ENCODE measurements at regions not wholly inside any gene's neighbourhood (a gene's known extent, or its start where the extent isn't known, plus 50 kb on each side); places are given as distances from the start of the nearest gene placed in this dataset.

- DNase-seq, result no peak
Measured at GRCh38 chr4:32135642-32136041, 1415.5 kb downstream of the PCDH7 start.

DNA sequence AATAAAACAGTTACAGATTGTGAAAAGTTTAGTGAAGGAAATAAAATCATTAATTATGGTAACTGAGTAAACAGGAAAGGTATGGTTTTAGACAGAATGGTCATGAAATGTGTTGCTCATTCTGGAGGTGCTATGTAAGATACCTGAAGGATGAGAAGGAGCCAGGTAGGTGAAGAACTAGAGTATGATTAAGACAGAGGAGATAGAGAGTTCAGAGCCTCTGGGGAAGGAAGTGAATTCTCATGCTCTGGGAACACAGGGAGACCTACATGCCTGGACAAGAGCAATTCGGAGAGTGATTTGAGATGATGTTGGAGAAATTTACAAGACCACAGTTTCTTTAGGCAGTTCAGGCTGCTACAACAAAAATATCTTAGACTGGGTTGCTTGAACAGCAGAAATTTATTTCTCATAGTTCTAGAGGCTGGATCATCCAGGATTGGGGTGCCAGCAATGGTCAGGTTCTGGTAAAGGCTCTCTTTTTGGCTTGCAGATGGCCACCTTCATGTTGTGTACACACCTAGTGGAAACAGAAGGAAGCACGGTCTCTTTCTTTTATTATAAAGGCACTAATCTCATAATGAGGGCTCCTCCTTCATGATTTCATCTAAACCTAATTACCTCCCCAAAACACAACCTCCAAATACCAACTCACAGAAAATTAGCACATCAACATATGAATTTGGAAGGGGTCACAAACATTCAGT, 1416.1 kb downstream of the PCDH7 start:
- DNase-seq, result no peak

DNA sequence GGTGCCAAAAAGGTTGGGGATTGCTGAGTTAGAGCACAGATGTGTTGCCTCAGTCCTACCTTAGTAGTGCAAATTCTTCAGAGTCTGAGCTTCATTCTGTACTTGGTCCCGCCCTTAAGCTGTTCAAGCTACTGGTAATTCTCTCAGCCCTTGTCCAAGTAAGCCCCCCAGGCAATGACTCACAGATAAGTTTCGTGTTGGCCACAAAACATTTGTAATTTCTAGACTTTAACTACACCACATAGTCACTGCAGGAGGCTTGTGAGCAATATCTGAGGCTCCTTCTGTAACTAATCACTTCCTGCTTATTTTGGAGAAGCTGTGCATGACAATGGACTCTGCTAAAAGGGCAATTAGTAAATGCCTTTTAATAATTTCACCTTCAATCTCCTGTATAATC, 1420.5 kb downstream of the PCDH7 start:
- DNase-seq, result no peak

DNA sequence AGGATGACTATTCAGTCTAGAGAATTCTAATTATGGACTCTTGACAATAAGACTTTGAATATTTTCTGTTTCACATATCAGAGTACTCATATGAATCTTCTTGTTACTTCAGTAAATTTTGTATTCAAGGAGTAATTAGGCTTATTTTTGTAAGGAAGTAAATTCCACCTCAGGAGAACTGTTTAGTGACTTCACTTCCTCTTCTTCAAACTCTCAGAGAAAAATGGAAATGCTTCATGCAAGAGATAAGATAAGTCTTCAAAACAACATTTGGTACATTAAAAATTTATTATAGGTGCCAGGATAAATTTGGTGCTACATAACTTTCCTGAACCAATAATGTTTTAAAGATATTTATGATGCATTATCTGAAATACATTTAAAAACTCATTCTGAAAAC, 1421.9 kb downstream of the PCDH7 start:
- no peak for DNase-seq

GRCh38 chr4:32145987-32146386, 1425.8 kb downstream of the PCDH7 start:
- DNase-seq, result no peak

DNA sequence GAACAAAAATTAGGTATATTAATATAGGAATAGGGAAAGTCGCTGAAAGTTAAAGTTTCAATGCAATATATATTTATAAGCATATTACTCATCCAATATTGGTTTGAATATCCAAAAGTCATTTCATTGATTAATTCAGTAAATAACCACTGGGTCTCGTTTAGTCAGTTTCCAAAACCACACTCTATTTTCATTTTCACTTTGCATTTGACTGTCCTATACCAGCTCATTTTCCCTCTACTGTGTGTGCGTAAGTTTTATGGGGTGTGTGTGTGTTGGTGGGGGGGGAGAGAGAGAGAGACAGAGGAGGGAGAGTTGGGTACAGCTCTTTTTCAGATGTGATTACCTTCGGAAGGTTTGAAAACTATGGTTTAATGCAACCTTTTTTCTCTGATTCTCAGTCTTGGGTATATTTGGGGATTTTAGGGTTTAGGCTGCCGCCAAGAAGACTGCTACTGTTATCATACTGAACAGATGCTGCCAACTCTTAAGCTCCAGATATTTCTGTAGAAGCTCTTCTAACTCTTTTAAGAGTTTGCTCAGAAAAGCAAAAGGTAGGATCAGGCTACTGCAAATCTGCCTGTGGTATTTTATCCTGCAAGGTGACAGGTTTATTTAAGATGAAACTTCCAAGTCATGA, 1427.4 kb downstream of the PCDH7 start:
- no peak for DNase-seq

DNA sequence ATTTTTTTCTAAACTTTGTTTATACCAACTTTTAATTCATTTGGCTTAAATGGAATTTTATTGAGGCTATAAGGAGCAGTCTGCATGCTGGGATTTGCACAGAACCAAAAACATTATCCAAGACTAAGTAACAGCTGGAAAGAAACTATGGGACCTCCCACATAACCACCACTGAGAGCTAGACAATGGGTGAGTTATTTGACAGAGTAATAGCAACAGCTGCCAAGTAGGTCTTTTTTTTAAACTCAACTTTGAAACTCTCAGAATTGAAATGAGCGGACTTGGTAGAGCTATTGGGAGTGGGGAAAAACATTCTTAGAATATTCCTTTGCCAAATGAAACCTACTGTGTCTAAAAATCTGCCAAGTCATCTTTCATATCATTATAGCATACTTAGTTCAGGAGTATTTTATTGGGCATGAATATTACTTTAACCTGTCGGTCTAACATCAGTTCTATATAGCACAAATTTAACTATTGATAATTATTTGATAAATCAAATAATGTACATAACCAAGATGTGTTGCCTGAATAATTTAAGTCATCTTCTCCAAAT, 1428.0 kb downstream of the PCDH7 start:
- no peak for DNase-seq

GRCh38 chr4:32158961-32159360, 1438.8 kb downstream of the PCDH7 start:
- DNase-seq, result no peak

DNA sequence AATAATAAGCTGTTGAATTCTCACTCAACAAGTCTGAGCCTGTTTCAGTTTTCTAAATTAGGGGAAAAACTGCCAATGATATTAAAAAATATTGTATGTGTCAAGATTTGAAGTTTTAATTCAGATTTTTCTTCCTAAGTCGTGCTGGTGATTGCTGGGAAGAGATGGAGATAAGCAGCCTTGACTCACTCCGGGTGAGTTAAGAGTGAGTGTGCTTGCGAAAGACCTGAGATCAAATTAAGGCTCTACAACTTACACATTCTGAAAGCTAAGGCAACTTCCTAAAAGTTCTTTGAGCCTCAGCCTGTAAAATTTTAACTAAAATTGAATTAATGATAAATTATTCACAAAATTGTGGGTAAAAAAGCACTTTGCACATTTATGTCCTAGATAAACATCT, 1441.2 kb downstream of the PCDH7 start:
- no peak for DNase-seq

GRCh38 chr4:32163125-32163524, 1443.0 kb downstream of the PCDH7 start:
- no peak for DNase-seq

- no peak for DNase-seq
Measured at GRCh38 chr4:32169841-32170240, 1449.7 kb downstream of the PCDH7 start.

DNA sequence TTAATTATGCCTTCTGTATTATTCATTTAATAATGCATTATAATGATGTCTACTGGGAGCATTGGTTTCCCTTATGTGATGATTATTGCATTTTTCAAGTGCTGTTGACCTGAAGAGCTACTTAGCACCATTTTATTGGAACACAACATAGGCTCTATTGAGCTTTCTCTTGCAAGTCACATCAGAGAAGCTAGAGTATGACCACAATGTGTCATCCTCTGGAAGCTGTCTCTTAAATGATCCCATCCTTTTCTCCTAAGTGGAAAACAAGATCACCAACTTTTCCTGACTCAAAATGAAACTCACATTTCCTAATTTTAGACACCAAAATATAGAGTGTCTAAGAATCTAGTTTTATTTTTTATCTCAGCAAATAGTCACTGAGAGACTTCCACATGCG, 1451.9 kb downstream of the PCDH7 start:
- no peak for DNase-seq

DNA sequence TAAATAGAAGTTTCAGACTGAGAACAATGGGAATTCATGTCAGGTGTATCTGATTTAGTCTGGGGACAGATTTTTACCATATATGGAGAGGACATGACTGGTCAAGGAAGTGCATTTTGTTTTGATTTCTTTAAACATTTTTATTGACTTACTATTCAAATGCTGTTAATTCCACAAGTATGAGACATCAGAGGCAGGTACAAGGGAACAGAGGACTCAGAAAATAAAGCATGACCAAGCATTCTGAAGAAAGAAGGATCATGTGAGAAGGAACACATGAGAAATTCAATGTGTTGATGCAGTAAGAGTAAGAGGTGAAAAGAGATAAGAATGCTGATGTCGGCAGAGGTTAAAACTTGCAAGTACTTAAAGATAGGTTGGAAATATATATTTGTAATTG, 1452.6 kb downstream of the PCDH7 start:
- no peak for DNase-seq

- no peak for DNase-seq
Measured at GRCh38 chr4:32180086-32180485, 1459.9 kb downstream of the PCDH7 start.

- DNase-seq, result no peak
Measured at GRCh38 chr4:32184186-32184585, 1464.0 kb downstream of the PCDH7 start.

DNA sequence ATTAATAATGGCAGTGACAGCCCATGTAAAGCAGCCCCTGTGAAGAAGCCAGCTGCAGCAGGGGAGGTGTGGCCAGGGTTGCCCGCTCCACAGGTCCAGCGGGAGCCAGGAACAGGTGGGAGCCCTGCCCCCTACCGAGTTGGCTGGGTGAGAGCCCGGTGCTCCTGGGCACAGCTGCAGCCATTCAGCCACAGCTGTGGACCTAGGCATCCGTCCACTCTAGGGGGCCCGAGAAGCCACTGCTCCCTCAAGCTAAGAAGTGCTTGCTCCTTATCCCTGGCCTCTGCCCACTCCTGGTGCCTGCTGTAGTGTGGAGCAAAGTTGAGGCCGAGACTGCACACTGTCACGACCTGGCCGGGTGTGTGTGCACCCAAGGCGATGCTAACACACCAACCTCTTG, 1469.0 kb downstream of the PCDH7 start:
- DNase-seq, result no peak

DNA sequence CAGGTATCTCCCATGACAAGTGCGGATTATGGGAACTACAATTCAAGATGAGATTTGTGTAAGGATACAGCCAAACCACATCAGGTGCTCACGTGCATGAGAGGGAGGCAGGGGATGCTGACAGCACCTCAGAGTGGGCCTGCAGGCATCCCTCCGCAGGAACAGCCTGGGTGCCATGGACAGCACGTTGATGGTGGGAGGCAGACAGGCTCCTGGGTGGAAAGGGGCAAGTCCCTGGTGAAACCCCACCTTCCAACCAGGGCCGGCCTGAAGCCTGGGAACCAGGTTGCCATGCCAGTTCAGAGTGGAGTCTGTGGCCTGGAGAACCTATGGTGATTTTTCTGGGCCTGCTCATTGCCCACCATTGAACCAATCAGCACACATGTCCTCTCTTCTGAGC, 1469.6 kb downstream of the PCDH7 start:
- no peak for DNase-seq

DNA sequence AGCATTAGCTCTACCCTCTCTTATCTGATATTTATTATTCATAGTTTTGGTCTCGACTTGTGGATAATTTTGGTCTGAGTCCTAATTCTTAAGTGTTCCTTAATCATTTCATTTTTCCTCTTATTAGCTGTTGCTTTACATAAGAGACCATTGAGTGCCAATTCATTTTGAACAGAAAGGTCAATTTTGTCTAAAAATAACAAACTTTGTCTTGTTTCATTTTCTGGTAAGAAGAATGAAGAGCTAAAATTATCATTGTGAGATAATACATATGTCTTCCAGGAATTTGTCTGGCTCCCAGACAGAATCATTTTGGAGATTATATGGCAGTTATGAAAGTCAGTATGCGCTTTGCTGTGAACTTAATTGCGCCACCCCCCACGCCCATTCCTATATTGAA, 1471.8 kb downstream of the PCDH7 start:
- DNase-seq, result no peak

DNA sequence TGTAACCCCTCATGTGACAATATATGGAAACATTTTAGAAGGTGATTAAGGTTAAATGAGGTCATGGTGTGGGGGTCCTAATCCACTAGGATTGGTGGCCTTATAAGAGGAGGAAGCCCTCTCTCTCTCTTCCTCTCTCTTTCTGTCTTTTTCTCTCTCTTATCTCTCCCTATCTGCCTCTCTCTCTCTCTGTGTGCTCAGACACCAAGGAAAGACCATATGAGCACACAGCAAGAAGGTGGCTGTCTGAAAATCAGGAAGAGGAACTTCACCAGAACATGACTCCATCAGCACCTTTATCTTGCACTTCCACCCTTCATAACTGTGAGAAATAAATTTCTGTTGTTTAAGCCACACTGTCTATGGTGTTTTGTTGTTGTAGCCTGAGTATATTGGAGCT, 1472.2 kb downstream of the PCDH7 start:
- DNase-seq, result no peak

GRCh38 chr4:32192991-32193390, 1472.8 kb downstream of the PCDH7 start:
- DNase-seq, result no peak

- no peak for DNase-seq
Measured at GRCh38 chr4:32196950-32197688, 1477.0 kb downstream of the PCDH7 start.

DNA sequence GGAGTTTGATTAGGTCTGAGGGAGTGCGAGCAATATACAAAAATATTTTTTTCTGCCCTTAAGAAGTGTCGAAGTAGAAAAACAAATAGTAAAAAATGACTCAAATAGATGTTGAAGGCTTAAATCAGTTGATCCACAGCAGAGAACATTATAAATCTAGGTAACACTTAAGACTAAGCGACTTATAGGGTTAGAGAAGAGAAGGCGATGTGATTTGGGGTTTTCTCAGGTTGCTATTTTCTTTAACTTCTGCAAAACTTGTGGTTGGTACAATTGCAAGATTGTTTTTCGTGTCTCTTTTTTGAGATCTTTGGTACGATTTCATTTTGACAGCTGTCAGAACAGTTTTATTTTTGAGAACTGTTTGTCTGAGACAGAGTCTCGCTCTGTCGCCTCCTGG, 1479.5 kb downstream of the PCDH7 start:
- DNase-seq, result no peak

DNA sequence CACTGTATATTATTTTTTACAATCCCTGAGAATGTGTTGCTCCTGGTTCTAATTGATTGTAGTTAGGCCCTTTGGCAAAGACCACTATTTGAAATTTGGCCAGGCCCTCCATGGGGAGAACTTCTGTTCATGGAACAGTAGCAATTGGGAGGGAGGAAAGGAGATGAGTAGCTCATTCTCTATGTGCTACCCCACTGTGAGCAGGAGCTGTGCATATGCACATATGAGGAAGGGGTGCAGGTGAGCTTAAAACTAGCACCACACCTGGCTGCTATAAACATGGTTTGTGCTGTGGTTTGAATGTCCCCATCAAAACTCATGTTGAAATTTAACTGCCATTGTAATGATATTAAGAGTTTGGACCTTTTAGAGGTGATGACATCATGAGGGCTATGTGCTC, 1483.2 kb downstream of the PCDH7 start:
- DNase-seq, result no peak

DNA sequence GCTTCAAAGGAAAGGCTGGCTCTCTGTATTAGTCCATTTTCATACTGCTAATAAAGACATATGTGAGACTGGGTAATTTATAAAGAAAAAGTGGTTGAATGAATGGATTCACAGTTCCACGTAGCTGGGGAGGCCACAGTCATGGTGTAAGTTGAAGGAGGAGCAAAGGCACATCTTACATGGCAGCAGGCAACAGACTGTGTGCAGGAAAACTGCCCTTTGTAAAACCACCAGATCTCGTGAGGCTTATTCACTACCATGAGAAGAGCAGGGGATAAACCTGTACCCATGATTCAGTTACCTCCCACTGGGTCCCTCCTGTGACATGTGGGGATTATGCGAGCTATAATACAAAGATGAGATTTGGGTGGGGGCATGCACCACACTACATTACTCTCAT, 1486.6 kb downstream of the PCDH7 start:
- no peak for DNase-seq
